Ishikawa (cell line): ENCODE measurements at regions not wholly inside any gene's neighbourhood (a gene's known extent, or its start where the extent isn't known, plus 50 kb on each side); places are given as distances from the start of the nearest gene placed in this dataset.

Experiments
- CEBPB ChIP-seq: IDR thresholded peaks from 2 replicates; pipeline ENCODE4 v1.6.1; 2012
- EP300 ChIP-seq: IDR thresholded peaks from 2 replicates; pipeline ENCODE4 v1.6.1; 2012; ENCODE audit warnings: borderline replicate concordance
- TAF1 ChIP-seq: IDR thresholded peaks from 2 replicates; pipeline ENCODE4 v1.6.1; 2012; ENCODE audit warnings: low read depth, mild to moderate bottlenecking
- YY1 ChIP-seq: IDR thresholded peaks from 2 replicates; pipeline ENCODE4 v1.6.1; 2012; ENCODE audit warnings: low read depth

DNA sequence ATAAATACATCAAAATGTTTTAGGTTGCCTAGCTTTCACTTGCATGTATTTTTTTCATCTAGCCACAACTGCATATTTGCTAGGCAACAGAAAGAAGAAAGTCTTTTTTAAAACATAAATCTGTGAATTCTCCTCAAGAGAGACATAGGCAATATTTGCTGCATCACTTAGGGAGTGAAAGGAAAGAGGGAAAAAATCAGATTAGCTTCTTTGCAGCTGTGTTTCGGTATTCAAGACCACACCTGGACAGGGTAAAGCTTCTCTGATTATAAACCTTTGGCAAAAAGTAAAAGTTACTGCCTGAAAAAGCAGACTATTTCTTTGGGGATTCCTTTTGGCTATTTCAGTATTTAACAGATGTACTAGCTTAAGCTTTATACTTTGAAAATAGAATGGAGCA is 280.9 kb upstream of the ZSWIM2 start:
- TF ChIP-seq TAF1, result no peak
- no peak for TF ChIP-seq EP300
- TF ChIP-seq YY1, result no peak
- TF ChIP-seq CEBPB, result no peak
